ENCODE measurements at regions not wholly inside any gene's neighbourhood (a gene's known extent, or its start where the extent isn't known, plus 50 kb on each side); places are given as distances from the start of the nearest gene placed in this dataset.

DNA sequence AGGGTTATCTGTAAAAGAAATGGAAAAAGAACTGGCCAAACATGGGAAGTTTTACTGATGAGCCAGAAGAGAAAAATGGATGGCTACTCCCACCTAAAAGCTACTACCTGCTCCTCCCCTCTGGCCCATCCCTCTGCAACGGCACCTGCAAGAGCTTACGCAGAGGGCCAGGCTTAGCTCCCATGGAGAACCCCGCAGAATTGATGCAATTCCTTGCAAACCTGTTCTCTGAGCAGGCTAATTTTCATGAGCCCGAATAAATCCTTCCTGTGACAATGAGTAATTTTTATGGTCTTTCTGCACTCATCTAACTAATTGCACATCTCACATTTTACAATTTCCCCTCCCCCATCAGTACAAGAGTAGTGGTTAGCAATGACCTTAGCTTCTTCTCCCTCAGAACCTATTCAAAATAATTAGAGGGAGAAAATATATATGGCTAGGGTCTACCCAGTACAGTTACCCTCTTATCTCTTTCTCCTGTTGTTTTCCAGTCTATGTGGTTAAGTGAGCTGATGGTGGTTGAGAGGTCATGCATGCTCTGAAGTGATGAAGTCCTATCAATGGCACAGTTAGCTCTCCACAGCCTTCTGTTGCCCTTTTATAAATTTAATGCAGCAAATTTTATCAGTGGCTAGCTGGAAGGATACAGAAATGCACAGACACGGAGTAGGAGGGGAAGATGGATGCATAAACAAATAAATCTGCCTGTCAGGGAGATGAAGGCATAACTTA lies 67.7 kb upstream of the NTF3 start:
- Histone ChIP-seq H3K4me1 (ENCODE audit: control insufficient read depth, insufficient read depth, low read length) (peaks cover 4% of the 10 kb centered on the region; the same call in 1 of the 2 replicates), H3K9me3 (ENCODE audit: control insufficient read depth, insufficient read depth, low read depth, low read length) (no peaks in the 10 kb centered on the region), H3K36me3 (ENCODE audit: control insufficient read depth in 2 of 2, insufficient read depth in 1 of 2, low read length in 2 of 2) (no peaks in the 10 kb centered on the region), H3K27ac (ENCODE audit: extremely low read depth, low read depth, low read length) (no peak overlapping the region), H3K4me3 (ENCODE audit: low read depth, low read length) (no peak overlapping the region)
- CTCF ChIA-PET, result no interaction called here
- TF ChIP-seq ZBTB1 (tag by site-specific recombination; IDR thresholded peaks at IDR 0.05), result no peak
- peak; percentile 26; the same call in 1 of the 2 replicates for TF ChIP-seq OSR2 (tag by site-specific recombination; IDR thresholded peaks at IDR 0.05)
- TF ChIP-seq, protein P1, sequence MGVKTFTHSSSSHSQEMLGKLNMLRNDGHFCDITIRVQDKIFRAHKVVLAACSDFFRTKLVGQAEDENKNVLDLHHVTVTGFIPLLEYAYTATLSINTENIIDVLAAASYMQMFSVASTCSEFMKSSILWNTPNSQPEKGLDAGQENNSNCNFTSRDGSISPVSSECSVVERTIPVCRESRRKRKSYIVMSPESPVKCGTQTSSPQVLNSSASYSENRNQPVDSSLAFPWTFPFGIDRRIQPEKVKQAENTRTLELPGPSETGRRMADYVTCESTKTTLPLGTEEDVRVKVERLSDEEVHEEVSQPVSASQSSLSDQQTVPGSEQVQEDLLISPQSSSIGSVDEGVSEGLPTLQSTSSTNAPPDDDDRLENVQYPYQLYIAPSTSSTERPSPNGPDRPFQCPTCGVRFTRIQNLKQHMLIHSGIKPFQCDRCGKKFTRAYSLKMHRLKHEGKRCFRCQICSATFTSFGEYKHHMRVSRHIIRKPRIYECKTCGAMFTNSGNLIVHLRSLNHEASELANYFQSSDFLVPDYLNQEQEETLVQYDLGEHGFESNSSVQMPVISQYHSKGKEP (tag by site-specific recombination; IDR thresholded peaks at IDR 0.05), result peak; percentile 44; the same call in 1 of the 2 replicates
- no peak for TF ChIP-seq BCL11B (tag by site-specific recombination; IDR thresholded peaks at IDR 0.05; ENCODE audit: low read depth)
- no peak for TF ChIP-seq ZNF140 (tag by site-specific recombination; IDR thresholded peaks at IDR 0.05)
- TF ChIP-seq, protein P2, sequence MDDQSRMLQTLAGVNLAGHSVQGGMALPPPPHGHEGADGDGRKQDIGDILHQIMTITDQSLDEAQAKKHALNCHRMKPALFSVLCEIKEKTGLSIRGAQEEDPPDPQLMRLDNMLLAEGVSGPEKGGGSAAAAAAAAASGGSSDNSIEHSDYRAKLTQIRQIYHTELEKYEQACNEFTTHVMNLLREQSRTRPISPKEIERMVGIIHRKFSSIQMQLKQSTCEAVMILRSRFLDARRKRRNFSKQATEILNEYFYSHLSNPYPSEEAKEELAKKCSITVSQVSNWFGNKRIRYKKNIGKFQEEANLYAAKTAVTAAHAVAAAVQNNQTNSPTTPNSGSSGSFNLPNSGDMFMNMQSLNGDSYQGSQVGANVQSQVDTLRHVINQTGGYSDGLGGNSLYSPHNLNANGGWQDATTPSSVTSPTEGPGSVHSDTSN (CRISPR knock-in tag; IDR thresholded peaks at IDR 0.05), result no peak
- TF ChIP-seq, protein P3, sequence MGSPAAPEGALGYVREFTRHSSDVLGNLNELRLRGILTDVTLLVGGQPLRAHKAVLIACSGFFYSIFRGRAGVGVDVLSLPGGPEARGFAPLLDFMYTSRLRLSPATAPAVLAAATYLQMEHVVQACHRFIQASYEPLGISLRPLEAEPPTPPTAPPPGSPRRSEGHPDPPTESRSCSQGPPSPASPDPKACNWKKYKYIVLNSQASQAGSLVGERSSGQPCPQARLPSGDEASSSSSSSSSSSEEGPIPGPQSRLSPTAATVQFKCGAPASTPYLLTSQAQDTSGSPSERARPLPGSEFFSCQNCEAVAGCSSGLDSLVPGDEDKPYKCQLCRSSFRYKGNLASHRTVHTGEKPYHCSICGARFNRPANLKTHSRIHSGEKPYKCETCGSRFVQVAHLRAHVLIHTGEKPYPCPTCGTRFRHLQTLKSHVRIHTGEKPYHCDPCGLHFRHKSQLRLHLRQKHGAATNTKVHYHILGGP (tag by site-specific recombination; IDR thresholded peaks at IDR 0.05), result no peak
- TF ChIP-seq SP7 (tag by site-specific recombination; IDR thresholded peaks at IDR 0.05), result peak; percentile 71
- POLR2A ChIA-PET, result no interaction called here

DNA sequence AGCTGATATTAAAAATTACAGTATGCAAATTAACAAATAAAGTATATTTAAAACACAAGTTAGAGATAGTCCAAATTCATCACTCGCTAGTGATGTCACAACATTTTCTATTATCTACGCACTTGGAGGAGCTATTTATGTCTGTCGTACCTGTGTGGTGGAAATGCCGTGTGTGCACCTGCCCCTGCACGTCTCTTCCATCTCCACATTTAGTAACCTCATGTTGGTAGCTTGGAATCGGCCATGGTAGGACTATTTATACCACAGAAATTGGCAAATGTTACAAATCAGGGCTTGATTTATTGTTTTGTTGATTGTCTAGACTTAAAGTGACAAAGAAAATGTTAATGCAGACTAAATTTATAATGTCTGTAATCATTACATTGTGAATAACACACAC lies 62.6 kb upstream of the NTF3 start:
- Histone ChIP-seq H3K9me3 (ENCODE audit: control insufficient read depth, insufficient read depth, low read depth, low read length) (no peaks in the 10 kb centered on the region), H3K27ac (ENCODE audit: extremely low read depth, low read depth, low read length) (no peak overlapping the region), H3K36me3 (ENCODE audit: control insufficient read depth in 2 of 2, insufficient read depth in 1 of 2, low read length in 2 of 2) (no peaks in the 10 kb centered on the region), H3K4me3 (ENCODE audit: low read depth, low read length) (no peak overlapping the region), H3K4me1 (ENCODE audit: control insufficient read depth, insufficient read depth, low read length) (peaks cover 2% of the 10 kb centered on the region; the same call in 1 of the 2 replicates)
- CTCF ChIA-PET, result interaction anchor here (0.7 kb wide), 1 partner anchor 192 kb away, joined by 3 read pairs; no protein-coding TSS in a partner anchor
- POLR2A ChIA-PET, result no interaction called here
- TF ChIP-seq ZNF169 (tag by site-specific recombination; IDR thresholded peaks at IDR 0.05) (no peak), ZNF23 (tag by site-specific recombination; IDR thresholded peaks at IDR 0.05; ENCODE audit: borderline replicate concordance) (no peak), ZNF16 (tag by site-specific recombination; IDR thresholded peaks at IDR 0.05; ENCODE audit: low read depth) (no peak), ZNF529 (tag by site-specific recombination; IDR thresholded peaks at IDR 0.05; ENCODE audit: insufficient replicate concordance) (no peak), ZNF133 (tag by site-specific recombination; IDR thresholded peaks at IDR 0.05) (no peak), ZBTB8A (tag by site-specific recombination; IDR thresholded peaks at IDR 0.05) (no peak), ZNF324 (tag by site-specific recombination; IDR thresholded peaks at IDR 0.05) (no peak), ZBTB20 (tag by site-specific recombination; IDR thresholded peaks at IDR 0.05) (no peak), ZNF302 (tag by site-specific recombination; IDR thresholded peaks at IDR 0.05; ENCODE audit: low read depth) (no peak), ZSCAN30 (tag by site-specific recombination; IDR thresholded peaks at IDR 0.05) (no peak), KLF8 (tag by site-specific recombination; IDR thresholded peaks at IDR 0.05) (no peak)
- TF ChIP-seq, protein P4, sequence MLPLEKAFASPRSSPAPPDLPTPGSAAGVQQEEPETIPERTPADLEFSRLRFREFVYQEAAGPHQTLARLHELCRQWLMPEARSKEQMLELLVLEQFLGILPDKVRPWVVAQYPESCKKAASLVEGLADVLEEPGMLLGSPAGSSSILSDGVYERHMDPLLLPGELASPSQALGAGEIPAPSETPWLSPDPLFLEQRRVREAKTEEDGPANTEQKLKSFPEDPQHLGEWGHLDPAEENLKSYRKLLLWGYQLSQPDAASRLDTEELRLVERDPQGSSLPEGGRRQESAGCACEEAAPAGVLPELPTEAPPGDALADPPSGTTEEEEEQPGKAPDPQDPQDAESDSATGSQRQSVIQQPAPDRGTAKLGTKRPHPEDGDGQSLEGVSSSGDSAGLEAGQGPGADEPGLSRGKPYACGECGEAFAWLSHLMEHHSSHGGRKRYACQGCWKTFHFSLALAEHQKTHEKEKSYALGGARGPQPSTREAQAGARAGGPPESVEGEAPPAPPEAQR (tag by site-specific recombination; IDR thresholded peaks at IDR 0.05), result no peak
